ENCODE measurements at regions not wholly inside any gene's neighbourhood (a gene's known extent, or its start where the extent isn't known, plus 50 kb on each side); places are given as distances from the start of the nearest gene placed in this dataset.

DNA sequence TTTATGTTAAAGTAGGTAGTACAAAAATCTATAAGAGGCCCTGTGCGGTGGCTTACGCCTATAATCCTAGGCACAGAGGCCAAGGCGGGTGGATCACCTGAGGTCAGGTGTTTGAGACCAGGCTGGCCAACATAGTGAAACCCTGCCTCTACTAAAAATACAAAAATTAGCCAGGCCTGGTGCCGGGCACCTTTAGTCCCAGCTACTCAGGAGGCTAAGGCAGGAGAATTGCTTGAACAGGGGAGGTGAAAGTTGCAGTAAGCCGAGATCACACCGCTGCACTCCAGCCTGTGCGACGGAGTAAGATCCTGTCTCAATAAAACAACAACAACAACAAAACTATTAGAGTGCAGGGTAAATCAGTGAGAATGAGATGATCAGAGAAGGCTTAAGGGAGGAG lies 634.5 kb downstream of the NR2F1-AS1 start:
- TF ChIP-seq, protein P1, sequence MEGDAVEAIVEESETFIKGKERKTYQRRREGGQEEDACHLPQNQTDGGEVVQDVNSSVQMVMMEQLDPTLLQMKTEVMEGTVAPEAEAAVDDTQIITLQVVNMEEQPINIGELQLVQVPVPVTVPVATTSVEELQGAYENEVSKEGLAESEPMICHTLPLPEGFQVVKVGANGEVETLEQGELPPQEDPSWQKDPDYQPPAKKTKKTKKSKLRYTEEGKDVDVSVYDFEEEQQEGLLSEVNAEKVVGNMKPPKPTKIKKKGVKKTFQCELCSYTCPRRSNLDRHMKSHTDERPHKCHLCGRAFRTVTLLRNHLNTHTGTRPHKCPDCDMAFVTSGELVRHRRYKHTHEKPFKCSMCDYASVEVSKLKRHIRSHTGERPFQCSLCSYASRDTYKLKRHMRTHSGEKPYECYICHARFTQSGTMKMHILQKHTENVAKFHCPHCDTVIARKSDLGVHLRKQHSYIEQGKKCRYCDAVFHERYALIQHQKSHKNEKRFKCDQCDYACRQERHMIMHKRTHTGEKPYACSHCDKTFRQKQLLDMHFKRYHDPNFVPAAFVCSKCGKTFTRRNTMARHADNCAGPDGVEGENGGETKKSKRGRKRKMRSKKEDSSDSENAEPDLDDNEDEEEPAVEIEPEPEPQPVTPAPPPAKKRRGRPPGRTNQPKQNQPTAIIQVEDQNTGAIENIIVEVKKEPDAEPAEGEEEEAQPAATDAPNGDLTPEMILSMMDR (IDR thresholded peaks at IDR 0.05), result no peak
- no peak for TF ChIP-seq POLR2A (IDR thresholded peaks at IDR 0.05)
- TF ChIP-seq EP300 (IDR thresholded peaks at IDR 0.05), result no peak
